ENCODE measurements at regions not wholly inside any gene's neighbourhood (a gene's known extent, or its start where the extent isn't known, plus 50 kb on each side); places are given as distances from the start of the nearest gene placed in this dataset.
"Not testable (repeated sequence)": the region's sequence is repeated elsewhere in the genome, so short reads cannot be mapped to it uniquely, and the experiment has no call there.

- no peak for DNase-seq (ENCODE audit: missing footprints)
- intact Hi-C loops (cut with DNase I), result no loop called here
- ATAC-seq, result no peak
Measured at GRCh38 chr7:19552576-19552975, 156.3 kb downstream of the POLR1F start.

GRCh38 chr7:19549246-19549645 lies 159.6 kb downstream of the POLR1F start:
- DNase-seq (ENCODE audit: missing footprints); ATAC-seq; intact Hi-C loops (cut with DNase I): not testable (repeated sequence)

- DNase-seq (ENCODE audit: missing footprints) (no peak), ATAC-seq (peak; percentile 74)
- intact Hi-C loops (cut with DNase I), result no loop called here
Measured at GRCh38 chr7:19537942-19538401, 170.9 kb downstream of the POLR1F start.

GRCh38 chr7:19533266-19533665 lies 175.6 kb downstream of the POLR1F start:
- ATAC-seq (no peak), DNase-seq (ENCODE audit: missing footprints) (no peak)
- intact Hi-C loops (cut with DNase I), result no loop called here

- no peak for DNase-seq (ENCODE audit: missing footprints)
- intact Hi-C loops (cut with DNase I), result no loop called here
- peak; percentile 95 for ATAC-seq
Measured at GRCh38 chr7:19530852-19531251, 178.0 kb downstream of the POLR1F start.

GRCh38 chr7:19530261-19530660 lies 178.6 kb downstream of the POLR1F start:
- intact Hi-C loops (cut with DNase I), result no loop called here
- peak; percentile 81 for ATAC-seq

GRCh38 chr7:19526639-19527038 lies 182.2 kb downstream of the POLR1F start:
- DNase-seq (ENCODE audit: missing footprints) (no peak), ATAC-seq (no peak)
- intact Hi-C loops (cut with DNase I), result no loop called here

More at GRCh38 chr7:19530261-19530660, 178.6 kb downstream of the POLR1F start:
- DNase-seq (ENCODE audit: missing footprints), result no peak

GRCh38 chr7:19522486-19522885 lies 186.4 kb downstream of the POLR1F start:
- intact Hi-C loops (cut with DNase I), result no loop called here
- DNase-seq (ENCODE audit: missing footprints) (no peak), ATAC-seq (no peak)

GRCh38 chr7:19520392-19520791 lies 188.4 kb downstream of the POLR1F start:
- DNase-seq (ENCODE audit: missing footprints), result no peak
- intact Hi-C loops (cut with DNase I), result no loop called here
- ATAC-seq, result no peak

GRCh38 chr7:19519443-19520021 lies 189.3 kb downstream of the POLR1F start:
- intact Hi-C loops (cut with DNase I), result no loop called here
- ATAC-seq (peak; percentile 50), DNase-seq (ENCODE audit: missing footprints) (no peak)

GRCh38 chr7:19517546-19517945 lies 191.3 kb downstream of the POLR1F start:
- ATAC-seq; intact Hi-C loops (cut with DNase I): not testable (repeated sequence)

GRCh38 chr7:19508821-19509220 lies 200.0 kb downstream of the POLR1F start:
- intact Hi-C loops (cut with DNase I), result no loop called here
- ATAC-seq (no peak), DNase-seq (ENCODE audit: missing footprints) (no peak)

More at GRCh38 chr7:19517546-19517945, 191.3 kb downstream of the POLR1F start:
- not testable (repeated sequence) for DNase-seq (ENCODE audit: missing footprints)

- DNase-seq (ENCODE audit: missing footprints), result no peak
- intact Hi-C loops (cut with DNase I), result no loop called here
- ATAC-seq, result no peak
Measured at GRCh38 chr7:19508124-19508523, 200.7 kb downstream of the POLR1F start.

GRCh38 chr7:19491821-19492452 lies 216.9 kb downstream of the POLR1F start:
- intact Hi-C loops (cut with DNase I), result no loop called here
- DNase-seq (ENCODE audit: missing footprints) (no peak), ATAC-seq (no peak)

- DNase-seq (ENCODE audit: missing footprints) (no peak), ATAC-seq (no peak)
- intact Hi-C loops (cut with DNase I), result no loop called here
Measured at GRCh38 chr7:19491371-19491770, 217.5 kb downstream of the POLR1F start.

- intact Hi-C loops (cut with DNase I), result no loop called here
- DNase-seq (ENCODE audit: missing footprints), result peak; percentile 11
- ATAC-seq, result no peak
Measured at GRCh38 chr7:19489162-19489820, 219.5 kb downstream of the POLR1F start.

- no peak for ATAC-seq
- intact Hi-C loops (cut with DNase I), result no loop called here
- peak; percentile 26 for DNase-seq (ENCODE audit: missing footprints)
Measured at GRCh38 chr7:19488056-19488455, 220.8 kb downstream of the POLR1F start.

- ATAC-seq, result peak; percentile 64
- DNase-seq (ENCODE audit: missing footprints), result no peak
- intact Hi-C loops (cut with DNase I), result no loop called here
Measured at GRCh38 chr7:19482628-19483027, 226.2 kb downstream of the POLR1F start.

- intact Hi-C loops (cut with DNase I), result no loop called here
Measured at GRCh38 chr7:19480383-19480782, 228.5 kb downstream of the POLR1F start.

GRCh38 chr7:19470031-19470430 lies 238.8 kb downstream of the POLR1F start:
- no peak for DNase-seq (ENCODE audit: missing footprints)
- intact Hi-C loops (cut with DNase I), result no loop called here
- no peak for ATAC-seq

More at GRCh38 chr7:19480383-19480782, 228.5 kb downstream of the POLR1F start:
- DNase-seq (ENCODE audit: missing footprints) (no peak), ATAC-seq (no peak)

All from Right ventricle myocardium inferior (tissue), 1 donor.